Naive thymus-derived CD8-positive, alpha-beta T cell (primary cell): ENCODE measurements at regions not wholly inside any gene's neighbourhood (a gene's known extent, or its start where the extent isn't known, plus 50 kb on each side); places are given as distances from the start of the nearest gene placed in this dataset.

ENCODE experiments used
- ATAC-seq, 2 donors: fragments of 150-1000 bp; cut with Tn5 transposase in 1 of 2; sonication (Bioruptor Pico), chemical (Tn5 transposase) in 1 of 2; 1 replicate in 1 of 2; 2 replicates in 1 of 2; pipeline ENCODE4 v1.10.0; 2021; ENCODE audit warnings: mild to moderate bottlenecking in 2 of 2, moderate library complexity in 2 of 2
- POLR2A ChIA-PET: fragments of 350-600 bp; sonication (Branson Sonifier 250); formaldehyde crosslinking; loops from one replicate; lab custom pipeline; 2021; ENCODE audit warnings: antibody characterized with exemption; lab: Charles Lee
- DNase-seq, 10 donors: peaks; one replicate each; pipeline versions ENCODE4 v3.0.0 to v3.0.0-alpha.2; 2020 to 2022
- H3K27ac Mint-ChIP-seq, 10 donors: one replicate each; pipeline ENCODE4 v1.8.0; 2020 to 2022; ENCODE audit warnings: mild to moderate bottlenecking in 10 of 10, mixed read lengths in 10 of 10, moderate library complexity in 4 of 10, inconsistent platforms in 1 of 10
- H3K27me3 Mint-ChIP-seq, 5 donors: one replicate each; pipeline ENCODE4 v1.8.0; 2021 to 2022; ENCODE audit warnings: mixed read lengths in 5 of 5
- H3K36me3 Mint-ChIP-seq, 3 donors: one replicate each; pipeline ENCODE4 v1.8.0; 2020 to 2022; ENCODE audit warnings: mixed read lengths in 3 of 3, mild to moderate bottlenecking in 2 of 3, inconsistent platforms in 1 of 3
- H3K4me1 Mint-ChIP-seq, 4 donors: one replicate each; pipeline ENCODE4 v1.8.0; 2021 to 2022; ENCODE audit warnings: mixed read lengths in 4 of 4
- H3K4me3 Mint-ChIP-seq, 10 donors: one replicate each; pipeline ENCODE4 v1.8.0; 2020 to 2022; ENCODE audit warnings: mild to moderate bottlenecking in 10 of 10, mixed read lengths in 10 of 10, moderate library complexity in 6 of 10, inconsistent platforms in 1 of 10
- H3K9me3 Mint-ChIP-seq, 9 donors: one replicate each; pipeline ENCODE4 v1.8.0; 2020 to 2022; ENCODE audit warnings: mixed read lengths in 9 of 9, mild to moderate bottlenecking in 3 of 9, inconsistent platforms in 1 of 9, moderate library complexity in 1 of 9

DNA sequence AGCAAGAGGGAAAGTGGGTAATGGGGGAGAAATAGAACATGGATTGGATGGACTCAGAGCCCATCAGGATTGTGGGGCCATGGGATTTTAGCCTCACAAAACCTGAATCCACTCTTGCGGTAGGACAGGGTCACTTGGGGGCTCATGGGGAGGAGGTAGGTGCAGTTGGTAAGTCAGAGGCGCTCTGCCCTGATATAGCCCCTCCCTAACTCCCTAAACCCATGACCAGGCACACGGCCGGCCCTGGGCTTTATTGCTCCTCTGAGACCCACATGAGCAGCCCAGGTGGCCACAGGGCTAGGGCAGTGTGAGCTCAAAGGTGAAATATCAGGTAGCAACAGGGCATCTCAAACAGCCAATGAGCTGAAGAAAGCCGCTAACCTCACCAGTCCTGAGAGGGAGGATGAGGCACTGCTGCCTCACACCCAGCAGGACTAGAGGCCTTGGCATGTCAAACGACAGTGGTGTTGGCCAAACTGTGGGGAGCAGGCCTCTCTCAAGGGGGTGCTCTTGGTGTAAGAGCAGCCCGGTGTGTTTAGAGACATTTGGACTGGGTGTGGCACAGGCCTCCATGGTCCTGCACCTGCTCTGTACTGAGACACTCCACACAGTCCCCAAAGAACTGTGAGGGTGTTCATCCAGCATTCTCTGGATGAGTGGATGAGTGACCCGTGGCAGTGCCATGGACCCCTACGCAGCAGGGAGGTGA is 90.8 kb upstream of the HS6ST1 start:
- POLR2A ChIA-PET, result no interaction called here
- peak in 1 of 10 donors; percentile 19 for DNase-seq
- H3K9me3 Mint-ChIP-seq, result no peaks in the 10 kb centered on the region
- H3K27me3 Mint-ChIP-seq, result peaks cover 0 to 34% (median 14%) of the 10 kb centered on the region in 5 donors
- H3K4me3 Mint-ChIP-seq, result no peak overlapping the region
- H3K27ac Mint-ChIP-seq, result no peak overlapping the region
- H3K36me3 Mint-ChIP-seq, result no peaks in the 10 kb centered on the region
- no peak for ATAC-seq
- H3K4me1 Mint-ChIP-seq, result no peaks in the 10 kb centered on the region

DNA sequence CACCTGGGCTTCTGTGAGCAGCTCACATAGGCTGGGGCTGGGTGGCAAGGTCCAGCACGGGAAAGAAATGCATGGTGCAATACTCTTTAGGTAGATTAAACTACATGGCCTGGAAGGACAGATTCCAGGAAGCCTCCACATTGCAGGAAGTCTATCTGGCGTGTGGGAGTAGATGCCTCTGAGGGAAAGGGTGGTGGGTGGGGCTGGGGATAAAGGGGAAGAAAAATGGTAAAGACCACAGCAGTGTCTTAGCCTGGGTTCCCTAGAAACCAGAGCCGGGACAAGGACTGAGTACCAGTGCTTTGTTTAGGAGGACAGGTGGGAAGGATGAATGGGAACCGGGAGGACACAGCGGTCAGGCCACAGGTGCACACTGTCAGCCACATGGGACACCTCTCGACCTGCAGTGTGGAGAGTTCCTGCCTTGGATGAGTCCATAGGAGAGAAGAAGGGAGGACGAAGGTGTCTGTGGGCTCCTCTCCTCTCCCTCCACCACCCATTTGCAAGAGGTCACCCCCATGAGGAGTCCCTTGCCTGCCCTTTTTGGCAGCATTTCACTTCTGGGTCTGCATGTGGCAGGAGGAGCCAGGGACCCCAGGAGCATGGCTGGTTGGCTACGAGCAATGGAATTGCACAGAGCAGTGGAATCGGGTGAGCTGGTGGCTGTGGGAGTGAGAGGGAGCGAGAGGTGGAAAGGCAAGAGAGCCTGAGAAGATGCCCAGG is 91.5 kb upstream of the HS6ST1 start:
- ATAC-seq, result no peak
- Mint-ChIP-seq H3K27me3 (peaks cover 0 to 27% (median 10%) of the 10 kb centered on the region in 5 donors), H3K27ac (no peak overlapping the region), H3K36me3 (no peaks in the 10 kb centered on the region), H3K9me3 (no peaks in the 10 kb centered on the region), H3K4me1 (no peaks in the 10 kb centered on the region), H3K4me3 (no peak overlapping the region)
- peak in 1 of 10 donors; percentile 52 for DNase-seq
- POLR2A ChIA-PET, result no interaction called here

- Mint-ChIP-seq H3K27me3 (peaks cover 0 to 21% (median 9%) of the 10 kb centered on the region in 5 donors), H3K9me3 (no peaks in the 10 kb centered on the region), H3K36me3 (no peaks in the 10 kb centered on the region), H3K4me3 (no peak overlapping the region), H3K4me1 (no peaks in the 10 kb centered on the region), H3K27ac (no peak overlapping the region)
- POLR2A ChIA-PET, result no interaction called here
- DNase-seq (peak in 1 of 10 donors; percentile 26), ATAC-seq (no peak)
These were observed 92.1 kb upstream of the HS6ST1 start for GRCh38 chr2:128410758-128411215.

DNA sequence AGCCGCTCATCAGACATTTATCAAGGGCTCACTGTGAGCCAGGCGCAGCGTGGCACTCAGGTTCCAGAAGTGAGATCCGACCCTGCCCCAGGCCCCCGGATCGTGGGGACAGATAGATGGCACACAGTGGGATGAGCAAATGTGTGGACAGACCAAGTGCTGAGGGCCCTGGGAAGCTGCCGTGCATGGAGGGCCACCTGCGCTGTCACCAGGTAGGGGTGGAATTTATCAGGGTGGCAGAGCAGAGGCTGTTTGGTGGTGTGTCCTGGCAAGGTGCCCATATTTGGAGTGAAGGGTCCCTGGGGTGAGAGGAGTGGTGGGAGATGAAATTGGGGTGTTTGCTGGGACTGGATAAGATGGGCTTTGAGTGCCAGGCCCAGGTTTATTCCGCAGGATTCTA is 92.8 kb upstream of the HS6ST1 start:
- Mint-ChIP-seq H3K4me1 (no peaks in the 10 kb centered on the region), H3K27ac (no peak overlapping the region), H3K4me3 (no peak overlapping the region), H3K36me3 (no peaks in the 10 kb centered on the region), H3K9me3 (no peaks in the 10 kb centered on the region), H3K27me3 (peaks cover 0 to 15% (median 3%) of the 10 kb centered on the region in 5 donors)
- ATAC-seq, result no peak
- POLR2A ChIA-PET, result no interaction called here
- DNase-seq, result peak in 1 of 10 donors; percentile 50

DNA sequence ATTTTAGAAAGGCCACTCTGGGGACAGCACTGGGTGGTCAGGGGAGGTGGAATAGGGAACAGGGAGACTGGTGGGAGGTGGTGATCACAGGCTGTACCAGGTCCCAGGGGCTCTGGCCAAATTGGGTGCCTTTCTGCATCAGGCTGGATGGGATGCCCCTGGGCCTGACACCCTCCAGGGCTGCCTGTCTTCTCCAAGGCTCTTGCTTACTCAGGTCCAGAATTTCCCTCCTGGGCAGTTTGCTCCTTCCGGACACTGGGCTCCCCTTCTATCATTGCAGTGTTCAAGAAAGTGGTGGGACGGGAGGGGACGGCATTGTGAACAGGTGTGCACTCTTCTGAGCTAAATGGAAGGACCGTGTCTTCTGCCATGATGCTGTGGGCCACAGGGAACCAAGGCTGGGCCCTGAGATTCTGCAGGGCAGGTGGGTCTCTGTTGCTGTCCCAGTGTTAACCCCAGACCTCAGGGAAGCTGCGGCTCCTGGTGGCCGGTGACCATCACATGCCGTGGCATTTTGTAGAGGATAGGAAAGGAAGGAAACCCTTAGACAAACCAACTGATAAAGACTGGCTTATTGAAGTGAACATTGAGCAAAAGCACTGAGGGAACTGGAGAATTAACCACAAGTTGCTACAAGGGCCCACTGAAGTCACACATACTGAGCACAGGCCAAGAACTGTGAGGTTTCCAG is 93.7 kb upstream of the HS6ST1 start:
- Mint-ChIP-seq H3K27me3 (peaks cover 0 to 15% (median 2%) of the 10 kb centered on the region in 5 donors), H3K4me3 (no peak overlapping the region), H3K9me3 (peaks cover 0 to 2% (median 0%) of the 10 kb centered on the region in 9 donors), H3K27ac (no peak overlapping the region), H3K4me1 (no peaks in the 10 kb centered on the region), H3K36me3 (no peaks in the 10 kb centered on the region)
- POLR2A ChIA-PET, result no interaction called here
- DNase-seq, result peak in 1 of 10 donors; percentile 45
- ATAC-seq, result no peak

DNA sequence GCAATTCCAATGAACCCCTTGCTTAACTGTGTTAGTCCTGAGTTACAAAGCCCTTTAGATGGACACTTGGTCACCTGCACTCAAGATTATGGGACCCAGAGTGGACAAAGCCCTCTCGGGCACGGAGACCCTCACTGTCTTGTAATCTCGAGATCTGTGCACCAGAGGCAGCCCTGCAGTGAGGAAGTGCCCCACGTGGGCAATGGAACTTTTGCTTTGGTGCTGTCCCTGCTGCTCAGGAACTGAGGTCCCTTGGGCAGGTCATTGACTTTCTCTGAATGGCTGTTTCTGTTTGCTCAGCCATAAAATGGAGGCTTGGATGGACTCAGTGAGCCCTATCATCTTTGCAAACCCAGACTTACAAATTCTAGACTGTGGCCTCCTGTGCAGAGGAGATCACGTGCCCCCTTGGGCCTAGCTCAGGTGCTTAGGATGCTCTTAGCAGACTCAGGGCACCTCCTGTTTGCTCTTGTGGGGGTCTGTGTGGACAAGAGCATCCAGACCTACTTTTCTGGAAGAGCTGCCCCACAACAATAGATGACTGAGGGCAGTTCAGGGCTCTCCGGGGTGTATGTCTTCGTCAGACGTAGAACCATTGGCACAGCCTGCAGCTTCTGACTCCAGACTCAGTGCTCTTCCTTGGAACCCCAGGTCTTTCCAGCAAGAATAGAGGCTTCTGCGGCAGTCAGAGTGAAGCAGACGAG is 94.5 kb upstream of the HS6ST1 start:
- H3K36me3 Mint-ChIP-seq, result no peaks in the 10 kb centered on the region
- peak in 1 of 10 donors; percentile 32 for DNase-seq
- H3K27ac Mint-ChIP-seq, result peak overlapping the region in 1 of 10 donors; percentile 19
- H3K27me3 Mint-ChIP-seq, result peaks cover 0 to 10% (median 0%) of the 10 kb centered on the region in 5 donors
- no peak overlapping the region for H3K4me3 Mint-ChIP-seq
- no peaks in the 10 kb centered on the region for H3K4me1 Mint-ChIP-seq
- peaks cover 0 to 2% (median 0%) of the 10 kb centered on the region in 9 donors for H3K9me3 Mint-ChIP-seq
- ATAC-seq, result no peak
- POLR2A ChIA-PET, result no interaction called here

DNA sequence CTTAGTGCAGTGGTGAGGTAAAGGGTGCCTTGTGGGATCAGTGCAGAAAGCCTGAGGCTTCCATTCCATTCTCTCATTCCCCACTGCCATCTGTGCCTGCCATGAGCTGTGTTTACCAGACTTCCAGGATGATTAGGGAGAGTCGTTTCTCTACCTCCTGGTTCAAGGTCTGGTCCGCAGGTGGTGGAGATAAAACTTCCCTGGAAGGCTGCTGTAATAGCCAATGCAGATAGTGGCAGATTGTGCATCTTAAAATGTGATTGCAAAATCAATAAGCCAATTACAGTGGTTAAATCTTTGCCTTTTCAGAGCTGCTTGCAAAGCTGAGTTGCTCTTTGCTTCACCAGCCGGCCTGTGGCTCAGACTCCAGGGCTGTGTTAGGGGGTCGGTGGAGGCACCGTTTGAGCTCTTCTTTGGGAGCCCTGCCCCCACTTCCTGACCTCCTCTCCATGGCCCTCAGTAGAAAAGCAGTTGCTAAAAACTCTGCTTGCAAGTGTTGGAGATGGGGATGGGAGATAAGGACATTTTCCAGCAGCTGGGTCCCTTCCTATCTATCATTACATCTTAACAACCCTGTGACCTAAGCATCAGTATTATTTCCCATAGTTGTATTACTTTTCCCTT is 95.2 kb upstream of the HS6ST1 start:
- Mint-ChIP-seq H3K4me3 (no peak overlapping the region), H3K36me3 (no peaks in the 10 kb centered on the region), H3K27ac (no peak overlapping the region), H3K4me1 (no peaks in the 10 kb centered on the region), H3K9me3 (peaks cover 0 to 2% (median 0%) of the 10 kb centered on the region in 9 donors), H3K27me3 (peaks cover 0 to 7% (median 0%) of the 10 kb centered on the region in 5 donors)
- ATAC-seq (no peak), DNase-seq (peak in 1 of 10 donors; percentile 32)
- POLR2A ChIA-PET, result no interaction called here

DNA sequence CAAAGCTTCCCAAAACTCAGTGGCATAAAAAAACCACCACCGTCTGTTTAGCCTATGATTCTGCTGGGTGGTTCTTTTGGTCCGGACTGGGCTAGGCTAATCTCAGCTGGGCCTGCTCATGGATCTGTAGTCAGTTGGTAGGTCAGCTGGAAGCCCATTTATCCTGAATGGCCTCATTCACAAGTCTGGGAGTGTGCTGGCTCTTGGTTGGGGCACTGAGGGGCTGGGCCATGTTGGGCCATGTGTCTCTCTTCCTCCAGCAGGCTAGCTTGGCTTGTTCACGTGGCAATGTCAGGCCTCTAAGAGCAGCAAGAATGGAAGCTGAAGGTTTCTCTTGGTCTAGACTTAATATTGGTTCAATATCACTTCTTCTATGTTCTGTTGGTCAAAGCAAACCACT is 95.7 kb upstream of the HS6ST1 start:
- H3K4me1 Mint-ChIP-seq, result no peaks in the 10 kb centered on the region
- H3K9me3 Mint-ChIP-seq, result peaks cover 0 to 3% (median under 1%) of the 10 kb centered on the region in 9 donors
- peaks cover 0 to under 1% (median 0%) of the 10 kb centered on the region in 3 donors for H3K36me3 Mint-ChIP-seq

GRCh38 chr2:128414946-128415778 is 96.5 kb upstream of the HS6ST1 start:
- Mint-ChIP-seq H3K36me3 (peaks cover 0 to 7% (median 0%) of the 10 kb centered on the region in 3 donors), H3K4me1 (no peaks in the 10 kb centered on the region), H3K27ac (no peak overlapping the region), H3K9me3 (peaks cover 0 to 11% (median 3%) of the 10 kb centered on the region in 9 donors), H3K27me3 (peaks cover 0 to 7% (median 0%) of the 10 kb centered on the region in 5 donors), H3K4me3 (no peak overlapping the region)
- POLR2A ChIA-PET, result no interaction called here
- no peak for ATAC-seq
- DNase-seq, result peak in 1 of 10 donors; percentile 34

More for the DNA sequence above, 95.7 kb upstream of the HS6ST1 start:
- POLR2A ChIA-PET, result no interaction called here
- peak in 1 of 10 donors; percentile 18 for DNase-seq
- Mint-ChIP-seq H3K4me3 (no peak overlapping the region), H3K27me3 (peaks cover 0 to 7% (median 0%) of the 10 kb centered on the region in 5 donors), H3K27ac (peak overlapping the region in 1 of 10 donors; percentile 40)
- ATAC-seq, result no peak

DNA sequence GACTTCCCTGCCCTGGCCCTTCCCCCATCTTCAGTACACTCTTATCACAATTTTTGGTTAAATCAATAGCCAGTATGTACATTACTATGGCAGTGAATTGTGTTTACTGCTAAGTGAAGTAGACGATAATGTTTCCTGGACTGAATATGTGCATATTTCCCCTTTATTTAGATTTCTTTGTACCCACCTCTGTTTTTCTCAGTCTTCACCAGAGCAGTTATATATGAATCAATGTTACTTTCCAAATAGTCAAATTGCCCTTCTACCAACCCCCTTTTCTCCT is 97.1 kb upstream of the HS6ST1 start:
- Mint-ChIP-seq H3K36me3 (peaks cover 0 to 7% (median 0%) of the 10 kb centered on the region in 3 donors), H3K4me3 (no peak overlapping the region), H3K9me3 (peaks cover 0 to 13% (median 3%) of the 10 kb centered on the region in 9 donors), H3K4me1 (no peaks in the 10 kb centered on the region), H3K27me3 (peaks cover 0 to 3% (median 0%) of the 10 kb centered on the region in 5 donors), H3K27ac (no peak overlapping the region)
- POLR2A ChIA-PET, result no interaction called here
- ATAC-seq (no peak), DNase-seq (no peak)

DNA sequence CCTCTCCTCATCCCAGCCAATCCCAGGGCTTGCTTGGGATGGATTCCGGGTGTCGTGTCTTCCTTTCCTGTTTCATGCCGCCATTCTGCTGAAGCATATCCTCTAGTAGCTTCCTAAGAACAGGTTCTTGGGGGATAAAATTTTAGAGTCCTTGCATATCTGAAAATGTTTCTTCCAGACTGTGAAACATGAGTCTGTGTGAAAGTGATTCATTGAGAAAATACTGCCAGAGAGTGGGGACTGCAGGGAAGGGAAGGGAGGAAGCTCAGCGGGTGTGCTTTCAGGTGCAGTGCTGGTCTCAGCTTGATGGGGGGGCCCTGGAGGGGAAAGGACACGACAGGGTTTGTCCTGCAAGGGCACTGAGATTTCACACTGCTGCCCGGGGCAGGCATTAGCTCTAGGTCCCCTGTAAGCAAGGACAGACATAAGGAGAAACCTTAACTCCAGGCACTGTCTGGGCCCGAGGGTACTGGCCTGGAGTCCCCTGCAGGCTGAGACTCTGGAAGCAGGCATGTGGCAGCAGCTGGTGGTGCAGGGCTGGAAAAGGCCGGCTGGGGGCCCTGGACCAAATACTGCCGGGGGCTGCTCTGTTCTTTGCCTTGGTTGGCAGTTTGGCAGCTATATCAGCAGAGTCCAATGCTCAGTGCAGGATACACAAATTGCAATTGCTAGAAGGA is 97.6 kb upstream of the HS6ST1 start:
- H3K36me3 Mint-ChIP-seq, result peaks cover 0 to 7% (median 0%) of the 10 kb centered on the region in 3 donors
- peaks cover 0 to 2% (median 0%) of the 10 kb centered on the region in 5 donors for H3K27me3 Mint-ChIP-seq
- H3K4me3 Mint-ChIP-seq, result no peak overlapping the region
- POLR2A ChIA-PET, result no interaction called here
- peaks cover 0 to 15% (median 3%) of the 10 kb centered on the region in 9 donors for H3K9me3 Mint-ChIP-seq
- ATAC-seq (no peak), DNase-seq (peak in 1 of 10 donors; percentile 31)
- no peak overlapping the region for H3K27ac Mint-ChIP-seq
- no peaks in the 10 kb centered on the region for H3K4me1 Mint-ChIP-seq
